ENCODE measurements at regions not wholly inside any gene's neighbourhood (a gene's known extent, or its start where the extent isn't known, plus 50 kb on each side); places are given as distances from the start of the nearest gene placed in this dataset.
"Not testable (repeated sequence)": the region's sequence is repeated elsewhere in the genome, so short reads cannot be mapped to it uniquely, and the experiment has no call there.

- H3K9me3 ChIP-seq (ENCODE audit: control insufficient read depth in 2 of 2, low read length in 2 of 2); H3K36me3 ChIP-seq (ENCODE audit: control insufficient read depth in 2 of 2, insufficient read depth in 2 of 2, low read length in 2 of 2); H3K27ac ChIP-seq (ENCODE audit: low read depth in 2 of 2, low read length in 2 of 2); H3K4me3 ChIP-seq (ENCODE audit: low read length in 2 of 2); H3K27me3 ChIP-seq (ENCODE audit: control insufficient read depth in 2 of 2, insufficient read depth in 2 of 2, low read length in 2 of 2); H3K4me1 ChIP-seq (ENCODE audit: control insufficient read depth in 2 of 2, insufficient read depth in 2 of 2, low read length in 2 of 2); H3K9ac ChIP-seq (ENCODE audit: low read depth in 1 of 2, low read length in 2 of 2): not testable (repeated sequence)
These were observed 220.1 kb downstream of the UTRN start for GRCh38 chr6:144505214-144505613.

- not testable (repeated sequence) for H3K36me3 ChIP-seq (ENCODE audit: control insufficient read depth in 2 of 2, insufficient read depth in 2 of 2, low read length in 2 of 2); H3K27me3 ChIP-seq (ENCODE audit: control insufficient read depth in 2 of 2, insufficient read depth in 2 of 2, low read length in 2 of 2); H3K9ac ChIP-seq (ENCODE audit: low read depth in 1 of 2, low read length in 2 of 2); H3K4me3 ChIP-seq (ENCODE audit: low read length in 2 of 2); H3K4me1 ChIP-seq (ENCODE audit: control insufficient read depth in 2 of 2, insufficient read depth in 2 of 2, low read length in 2 of 2); H3K27ac ChIP-seq (ENCODE audit: low read depth in 2 of 2, low read length in 2 of 2); H3K9me3 ChIP-seq (ENCODE audit: control insufficient read depth in 2 of 2, low read length in 2 of 2)
These were observed 220.9 kb downstream of the UTRN start for GRCh38 chr6:144506051-144506450.

- not testable (repeated sequence) for H3K9ac ChIP-seq (ENCODE audit: low read depth in 1 of 2, low read length in 2 of 2); H3K27me3 ChIP-seq (ENCODE audit: control insufficient read depth in 2 of 2, insufficient read depth in 2 of 2, low read length in 2 of 2); H3K4me1 ChIP-seq (ENCODE audit: control insufficient read depth in 2 of 2, insufficient read depth in 2 of 2, low read length in 2 of 2); H3K27ac ChIP-seq (ENCODE audit: low read depth in 2 of 2, low read length in 2 of 2); H3K36me3 ChIP-seq (ENCODE audit: control insufficient read depth in 2 of 2, insufficient read depth in 2 of 2, low read length in 2 of 2); H3K9me3 ChIP-seq (ENCODE audit: control insufficient read depth in 2 of 2, low read length in 2 of 2); H3K4me3 ChIP-seq (ENCODE audit: low read length in 2 of 2)
These were observed 222.7 kb downstream of the UTRN start for GRCh38 chr6:144507772-144508312.

DNA sequence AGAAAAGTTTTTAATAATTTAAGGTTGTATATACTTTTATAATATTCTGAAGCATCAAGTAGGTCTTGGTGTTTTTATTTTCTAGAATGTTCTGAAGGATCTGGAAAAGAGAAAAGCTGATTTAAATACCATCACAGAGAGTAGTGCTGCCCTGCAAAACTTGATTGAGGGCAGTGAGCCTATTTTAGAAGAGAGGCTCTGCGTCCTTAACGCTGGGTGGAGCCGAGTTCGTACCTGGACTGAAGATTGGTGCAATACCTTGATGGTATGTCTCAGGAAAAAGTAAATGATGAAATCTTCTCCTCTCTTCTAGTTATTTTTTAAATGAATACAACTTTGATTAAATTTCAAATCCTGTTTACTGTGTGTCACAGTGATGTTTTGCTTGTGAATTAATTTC is 225.7 kb downstream of the UTRN start:
- Histone ChIP-seq H3K9ac (ENCODE audit: low read depth in 1 of 2, low read length in 2 of 2) (no peak overlapping the region), H3K4me1 (ENCODE audit: control insufficient read depth in 2 of 2, insufficient read depth in 2 of 2, low read length in 2 of 2) (no peaks in the 10 kb centered on the region), H3K36me3 (ENCODE audit: control insufficient read depth in 2 of 2, insufficient read depth in 2 of 2, low read length in 2 of 2) (peaks cover 6 to 24% of the 10 kb centered on the region in 2 donors), H3K27me3 (ENCODE audit: control insufficient read depth in 2 of 2, insufficient read depth in 2 of 2, low read length in 2 of 2) (no peaks in the 10 kb centered on the region), H3K27ac (ENCODE audit: low read depth in 2 of 2, low read length in 2 of 2) (no peak overlapping the region), H3K9me3 (ENCODE audit: control insufficient read depth in 2 of 2, low read length in 2 of 2) (no peaks in the 10 kb centered on the region), H3K4me3 (ENCODE audit: low read length in 2 of 2) (no peak overlapping the region)

- Histone ChIP-seq H3K27me3 (ENCODE audit: control insufficient read depth in 2 of 2, insufficient read depth in 2 of 2, low read length in 2 of 2) (no peaks in the 10 kb centered on the region), H3K9me3 (ENCODE audit: control insufficient read depth in 2 of 2, low read length in 2 of 2) (no peaks in the 10 kb centered on the region)
These were observed 230.6 kb downstream of the UTRN start for GRCh38 chr6:144515761-144516160.

DNA sequence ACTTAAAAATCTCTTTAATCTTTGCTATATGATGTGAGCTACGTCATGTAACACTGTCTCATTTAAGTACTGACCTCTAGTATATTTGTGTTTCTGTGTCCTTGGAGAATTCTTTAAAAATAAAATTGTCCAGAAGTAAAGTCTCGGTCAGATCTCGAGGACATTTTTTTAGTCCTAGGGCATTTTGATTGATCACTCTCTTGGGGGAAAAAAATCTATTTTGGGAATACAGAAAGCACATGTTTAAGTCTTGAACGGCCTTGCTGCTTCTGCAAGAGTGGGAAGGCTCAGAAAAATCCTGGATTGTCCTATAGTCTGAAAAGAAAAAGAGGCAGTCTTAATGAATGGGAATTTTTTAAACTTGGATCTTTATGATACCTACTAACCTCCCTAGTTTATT is 234.3 kb downstream of the UTRN start:
- peaks cover 26 to 29% of the 10 kb centered on the region in 2 donors for H3K36me3 ChIP-seq (ENCODE audit: control insufficient read depth in 2 of 2, insufficient read depth in 2 of 2, low read length in 2 of 2)
- no peaks in the 10 kb centered on the region for H3K27me3 ChIP-seq (ENCODE audit: control insufficient read depth in 2 of 2, insufficient read depth in 2 of 2, low read length in 2 of 2)
- no peak overlapping the region for H3K27ac ChIP-seq (ENCODE audit: low read depth in 2 of 2, low read length in 2 of 2)
- no peaks in the 10 kb centered on the region for H3K4me1 ChIP-seq (ENCODE audit: control insufficient read depth in 2 of 2, insufficient read depth in 2 of 2, low read length in 2 of 2)
- H3K9ac ChIP-seq (ENCODE audit: low read depth in 1 of 2, low read length in 2 of 2), result no peak overlapping the region
- H3K9me3 ChIP-seq (ENCODE audit: control insufficient read depth in 2 of 2, low read length in 2 of 2), result no peaks in the 10 kb centered on the region
- no peak overlapping the region for H3K4me3 ChIP-seq (ENCODE audit: low read length in 2 of 2)

More at GRCh38 chr6:144515761-144516160, 230.6 kb downstream of the UTRN start:
- Histone ChIP-seq H3K27ac (ENCODE audit: low read depth in 2 of 2, low read length in 2 of 2) (no peak overlapping the region), H3K9ac (ENCODE audit: low read depth in 1 of 2, low read length in 2 of 2) (no peak overlapping the region), H3K36me3 (ENCODE audit: control insufficient read depth in 2 of 2, insufficient read depth in 2 of 2, low read length in 2 of 2) (peaks cover 22 to 34% of the 10 kb centered on the region in 2 donors), H3K4me3 (ENCODE audit: low read length in 2 of 2) (no peak overlapping the region), H3K4me1 (ENCODE audit: control insufficient read depth in 2 of 2, insufficient read depth in 2 of 2, low read length in 2 of 2) (no peaks in the 10 kb centered on the region)

DNA sequence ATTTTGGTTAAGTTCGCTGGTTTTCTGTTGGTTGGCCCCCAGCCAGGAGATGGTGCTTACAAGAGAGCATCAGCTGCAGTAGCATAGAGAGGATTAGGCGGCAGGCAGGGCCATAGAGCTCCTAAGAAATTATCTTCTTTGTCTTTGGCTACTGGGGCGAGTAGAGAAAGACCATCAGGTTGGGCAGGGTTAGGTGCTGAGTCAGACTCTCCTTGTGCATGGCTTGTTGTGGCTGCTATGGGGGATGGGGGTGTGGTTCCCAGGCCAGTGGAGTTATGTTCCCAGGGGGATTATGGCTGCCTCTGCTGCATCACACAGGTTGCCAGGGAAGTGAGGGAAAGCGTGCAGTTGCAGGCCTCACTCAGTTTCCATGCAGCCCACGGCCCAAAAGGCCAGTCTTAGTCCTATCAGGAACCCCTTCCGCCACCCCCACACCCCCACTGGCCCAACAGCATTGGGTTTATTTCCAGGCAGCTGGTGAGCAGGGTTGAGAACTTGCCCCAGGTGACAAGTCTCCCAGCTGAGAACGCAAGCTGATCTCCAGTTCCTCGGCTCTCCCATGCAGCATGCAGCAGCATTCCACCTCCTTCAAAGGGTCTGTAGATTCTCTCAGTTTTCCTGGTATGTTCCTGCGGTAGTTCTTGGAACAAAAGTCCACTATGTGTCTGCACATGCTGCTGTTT is 243.7 kb downstream of the UTRN start:
- Histone ChIP-seq H3K9me3 (ENCODE audit: control insufficient read depth in 2 of 2, low read length in 2 of 2) (no peaks in the 10 kb centered on the region), H3K4me1 (ENCODE audit: control insufficient read depth in 2 of 2, insufficient read depth in 2 of 2, low read length in 2 of 2) (no peaks in the 10 kb centered on the region), H3K27me3 (ENCODE audit: control insufficient read depth in 2 of 2, insufficient read depth in 2 of 2, low read length in 2 of 2) (no peaks in the 10 kb centered on the region), H3K9ac (ENCODE audit: low read depth in 1 of 2, low read length in 2 of 2) (no peak overlapping the region), H3K36me3 (ENCODE audit: control insufficient read depth in 2 of 2, insufficient read depth in 2 of 2, low read length in 2 of 2) (peaks cover 12 to 17% of the 10 kb centered on the region in 2 donors), H3K27ac (ENCODE audit: low read depth in 2 of 2, low read length in 2 of 2) (no peak overlapping the region), H3K4me3 (ENCODE audit: low read length in 2 of 2) (no peak overlapping the region)

DNA sequence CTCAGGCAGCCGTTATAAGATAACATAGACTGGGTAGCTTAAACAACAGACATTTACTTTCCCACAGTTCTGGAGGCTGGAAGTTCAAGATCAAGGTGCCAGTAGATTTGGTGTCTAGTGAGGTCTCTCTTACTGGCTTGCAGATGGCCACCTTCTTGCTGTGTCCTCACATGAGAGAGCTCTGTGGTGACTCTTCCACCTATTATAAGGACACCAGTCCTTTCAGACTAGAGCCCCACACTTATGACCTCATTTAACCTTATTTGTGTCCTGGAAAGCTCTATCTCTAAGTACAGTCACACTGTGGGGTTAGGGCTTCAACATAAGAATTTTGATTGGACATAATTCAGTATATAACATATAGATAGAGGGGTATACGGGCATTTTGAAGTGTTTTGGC is 245.0 kb downstream of the UTRN start:
- no peak overlapping the region for H3K9ac ChIP-seq (ENCODE audit: low read depth in 1 of 2, low read length in 2 of 2)
- H3K9me3 ChIP-seq (ENCODE audit: control insufficient read depth in 2 of 2, low read length in 2 of 2), result no peaks in the 10 kb centered on the region
- H3K27ac ChIP-seq (ENCODE audit: low read depth in 2 of 2, low read length in 2 of 2), result no peak overlapping the region
- no peaks in the 10 kb centered on the region for H3K27me3 ChIP-seq (ENCODE audit: control insufficient read depth in 2 of 2, insufficient read depth in 2 of 2, low read length in 2 of 2)
- H3K36me3 ChIP-seq (ENCODE audit: control insufficient read depth in 2 of 2, insufficient read depth in 2 of 2, low read length in 2 of 2), result peaks cover 12 to 22% of the 10 kb centered on the region in 2 donors
- no peaks in the 10 kb centered on the region for H3K4me1 ChIP-seq (ENCODE audit: control insufficient read depth in 2 of 2, insufficient read depth in 2 of 2, low read length in 2 of 2)
- H3K4me3 ChIP-seq (ENCODE audit: low read length in 2 of 2), result no peak overlapping the region

DNA sequence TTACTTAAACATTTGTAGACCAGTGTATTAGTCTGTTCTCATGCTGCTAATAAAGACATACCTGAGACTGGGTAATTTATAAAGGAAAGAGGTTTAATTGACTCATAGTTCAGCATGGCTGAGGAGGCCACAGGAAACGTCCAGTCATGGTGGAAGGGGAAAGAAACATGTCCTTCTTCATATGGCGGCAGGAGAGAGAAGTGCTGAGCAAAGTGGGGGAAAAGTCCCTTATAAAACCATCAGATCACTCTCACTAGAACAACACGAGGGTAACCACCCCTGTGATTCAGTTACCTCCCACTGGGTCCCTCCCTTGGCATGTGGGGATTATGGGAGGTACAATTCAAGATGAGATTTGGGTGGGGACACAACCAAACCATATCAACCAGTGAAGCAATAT is 247.1 kb downstream of the UTRN start:
- peaks cover 12 to 22% of the 10 kb centered on the region in 2 donors for H3K36me3 ChIP-seq (ENCODE audit: control insufficient read depth in 2 of 2, insufficient read depth in 2 of 2, low read length in 2 of 2)
- H3K4me1 ChIP-seq (ENCODE audit: control insufficient read depth in 2 of 2, insufficient read depth in 2 of 2, low read length in 2 of 2); H3K27me3 ChIP-seq (ENCODE audit: control insufficient read depth in 2 of 2, insufficient read depth in 2 of 2, low read length in 2 of 2); H3K27ac ChIP-seq (ENCODE audit: low read depth in 2 of 2, low read length in 2 of 2); H3K9me3 ChIP-seq (ENCODE audit: control insufficient read depth in 2 of 2, low read length in 2 of 2); H3K9ac ChIP-seq (ENCODE audit: low read depth in 1 of 2, low read length in 2 of 2); H3K4me3 ChIP-seq (ENCODE audit: low read length in 2 of 2): not testable (repeated sequence)

DNA sequence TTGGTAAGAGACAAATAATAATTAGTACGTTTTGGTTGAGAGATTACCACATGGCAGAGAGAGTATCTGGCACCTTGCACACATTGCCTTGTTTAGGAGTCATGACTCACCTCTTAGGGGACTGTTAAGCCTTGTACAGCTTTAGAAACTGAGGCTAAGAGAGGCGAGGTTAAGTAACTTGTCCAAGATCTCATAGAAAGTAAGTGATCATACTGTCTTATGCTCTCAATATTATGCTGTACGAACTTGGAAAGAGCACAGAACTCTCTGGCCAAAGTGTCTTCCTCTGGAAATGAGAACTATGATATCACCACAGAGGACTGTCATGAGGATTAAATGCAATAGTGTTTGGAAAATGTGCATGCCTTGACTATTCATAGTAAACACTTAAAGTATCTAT is 249.0 kb downstream of the UTRN start:
- Histone ChIP-seq H3K4me3 (ENCODE audit: low read length in 2 of 2) (no peak overlapping the region), H3K27me3 (ENCODE audit: control insufficient read depth in 2 of 2, insufficient read depth in 2 of 2, low read length in 2 of 2) (no peaks in the 10 kb centered on the region), H3K9ac (ENCODE audit: low read depth in 1 of 2, low read length in 2 of 2) (no peak overlapping the region), H3K27ac (ENCODE audit: low read depth in 2 of 2, low read length in 2 of 2) (no peak overlapping the region), H3K4me1 (ENCODE audit: control insufficient read depth in 2 of 2, insufficient read depth in 2 of 2, low read length in 2 of 2) (no peaks in the 10 kb centered on the region), H3K36me3 (ENCODE audit: control insufficient read depth in 2 of 2, insufficient read depth in 2 of 2, low read length in 2 of 2) (peaks cover 7 to 18% of the 10 kb centered on the region in 2 donors), H3K9me3 (ENCODE audit: control insufficient read depth in 2 of 2, low read length in 2 of 2) (no peaks in the 10 kb centered on the region)

Measured in mucosa of rectum (tissue), 2 donors.